ENCODE measurements at regions not wholly inside any gene's neighbourhood (a gene's known extent, or its start where the extent isn't known, plus 50 kb on each side); places are given as distances from the start of the nearest gene placed in this dataset.

- Histone ChIP-seq H2BK5ac (ENCODE audit: low read depth, low read length) (no peak overlapping the region), H2BK15ac (ENCODE audit: low read length) (no peak overlapping the region), H3K4ac (replicated peaks; ENCODE audit: insufficient read length, low read depth, low read length) (no peak overlapping the region), H2AK5ac (ENCODE audit: low read depth, low read length) (no peak overlapping the region), H3K4me2 (ENCODE audit: insufficient read depth in 1 of 2, low read depth in 2 of 2, low read length in 2 of 2) (no peak overlapping the region), H3K14ac (ENCODE audit: insufficient read length) (no peak overlapping the region), H4K91ac (replicated peaks; ENCODE audit: insufficient read length, low read length) (no peak overlapping the region), H4K8ac (ENCODE audit: extremely low read depth, insufficient read depth, low read length) (no peak overlapping the region), H3K36me3 (ENCODE audit: control insufficient read depth in 2 of 4, insufficient read depth in 4 of 4, low read length in 3 of 4) (no peaks in the 10 kb centered on the region), H2BK120ac (replicated peaks; ENCODE audit: low read depth, low read length) (no peak overlapping the region), H3K23ac (ENCODE audit: insufficient read length) (no peak overlapping the region), H3K9me3 (ENCODE audit: insufficient read depth in 2 of 2, low read depth in 1 of 2, low read length in 1 of 2) (no peaks in the 10 kb centered on the region), H2AFZ (ENCODE audit: low read length) (no peak overlapping the region), H3K4me1 (replicated peaks in 1 of 4; ENCODE audit: control insufficient read depth in 3 of 4, insufficient read depth in 4 of 4, low read length in 3 of 4) (no peaks in the 10 kb centered on the region; a peak in 1 of 7 replicates), H3K27me3 (replicated peaks in 1 of 4; ENCODE audit: control insufficient read depth in 3 of 4, extremely low read depth in 1 of 4, insufficient read depth in 3 of 4, low read length in 3 of 4) (no peaks in the 10 kb centered on the region), H3K18ac (ENCODE audit: extremely low read depth, low read length) (no peak overlapping the region), H3K56ac (replicated peaks; ENCODE audit: insufficient read length, low read depth, low read length) (no peak overlapping the region), H3K9ac (replicated peaks in 1 of 4; ENCODE audit: extremely low read depth in 1 of 4, low read depth in 3 of 4, low read length in 3 of 4) (no peak overlapping the region), H3K79me2 (ENCODE audit: control insufficient read depth in 1 of 2, insufficient read depth in 2 of 2, low read length in 2 of 2) (no peaks in the 10 kb centered on the region), H4K5ac (ENCODE audit: insufficient read length, low read depth, low read length) (no peak overlapping the region), H3K27ac (ENCODE audit: low read depth, low read length) (no peak overlapping the region), H2BK20ac (ENCODE audit: low read length) (no peak overlapping the region), H3K4me3 (ENCODE audit: extremely low read depth in 1 of 4, insufficient read depth in 2 of 4, low read depth in 3 of 4, low read length in 4 of 4) (no peak overlapping the region), H2BK12ac (ENCODE audit: low read depth, low read length) (no peak overlapping the region), H4K20me1 (replicated peaks in 1 of 2; ENCODE audit: control insufficient read depth in 1 of 2, insufficient read depth in 2 of 2, low read length in 2 of 2) (no peaks in the 10 kb centered on the region), H3K23me2 (ENCODE audit: low read depth, low read length) (no peaks in the 10 kb centered on the region), H3K79me1 (ENCODE audit: low read depth, low read length) (no peaks in the 10 kb centered on the region)
- no peak for DNase-seq (ENCODE audit: low read depth in 1 of 2, low spot score in 2 of 2)
- ChIA-PET POLR2A (ENCODE audit: partially characterized antibody) (no interaction called here), CTCF (ENCODE audit: partially characterized antibody) (interaction anchor here (0.6 to 8.9 kb wide), 22 partner anchors 8 to 1171 kb away, joined by 3 to 85 read pairs (median 3); no protein-coding TSS in a partner anchor)
- WGBS, 2 experiments (ENCODE audit: extremely low coverage in 1 of 2, insufficient coverage in 1 of 2, insufficient read length in 1 of 2, insufficient replicate concordance in 2 of 2, low coverage in 1 of 2, low lambda C conversion rate in 2 of 2, missing lambda C conversion rate in 1 of 2): 90% methylated on average over 2 of the region's 2 CpGs; no CpG with 5 or more reads in 1 of the 2 experiments
- TF ChIP-seq CEBPB (IDR thresholded peaks at IDR 0.05; ENCODE audit: low read depth, low read length) (no peak), ZNF274 (IDR thresholded peaks at IDR 0.05; ENCODE audit: borderline replicate concordance, extremely low read depth, low read length) (no peak), RAD21 (IDR thresholded peaks at IDR 0.05 in 1 of 2, conservative IDR thresholded peaks at IDR 0.05 in 1 of 2; ENCODE audit: low read depth in 2 of 2, low read length in 2 of 2) (peak; percentile 60 to 77)
- TF ChIP-seq, protein P1, sequence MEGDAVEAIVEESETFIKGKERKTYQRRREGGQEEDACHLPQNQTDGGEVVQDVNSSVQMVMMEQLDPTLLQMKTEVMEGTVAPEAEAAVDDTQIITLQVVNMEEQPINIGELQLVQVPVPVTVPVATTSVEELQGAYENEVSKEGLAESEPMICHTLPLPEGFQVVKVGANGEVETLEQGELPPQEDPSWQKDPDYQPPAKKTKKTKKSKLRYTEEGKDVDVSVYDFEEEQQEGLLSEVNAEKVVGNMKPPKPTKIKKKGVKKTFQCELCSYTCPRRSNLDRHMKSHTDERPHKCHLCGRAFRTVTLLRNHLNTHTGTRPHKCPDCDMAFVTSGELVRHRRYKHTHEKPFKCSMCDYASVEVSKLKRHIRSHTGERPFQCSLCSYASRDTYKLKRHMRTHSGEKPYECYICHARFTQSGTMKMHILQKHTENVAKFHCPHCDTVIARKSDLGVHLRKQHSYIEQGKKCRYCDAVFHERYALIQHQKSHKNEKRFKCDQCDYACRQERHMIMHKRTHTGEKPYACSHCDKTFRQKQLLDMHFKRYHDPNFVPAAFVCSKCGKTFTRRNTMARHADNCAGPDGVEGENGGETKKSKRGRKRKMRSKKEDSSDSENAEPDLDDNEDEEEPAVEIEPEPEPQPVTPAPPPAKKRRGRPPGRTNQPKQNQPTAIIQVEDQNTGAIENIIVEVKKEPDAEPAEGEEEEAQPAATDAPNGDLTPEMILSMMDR (IDR thresholded peaks at IDR 0.05; ENCODE audit: control extremely low read depth in 1 of 3, insufficient read depth in 1 of 3, low read depth in 1 of 3, low read length in 3 of 3): peak in 2 of 3 experiments; percentile 37 to 60; a peak in 2 of 4 replicates
- FAIRE-seq: no peak
Measured at GRCh38 chr10:83965473-83965872, 173.8 kb upstream of the GHITM start.
